HCT116 (cell line): ENCODE measurements at regions not wholly inside any gene's neighbourhood (a gene's known extent, or its start where the extent isn't known, plus 50 kb on each side); places are given as distances from the start of the nearest gene placed in this dataset.

Source experiments
- ATAC-seq: fragments of 200-7000 bp; cut with Tn5 transposase; 2 replicates; pipeline ENCODE4 v1.9.1; 2020; ENCODE audit warnings: mild to moderate bottlenecking, moderate library complexity
- BruUV-seq: library from RNA; stranded (reverse); fragments of 400-500 nt; replicated peaks from 2 replicates; lab custom pipeline; 2021; lab: Mats Ljungman, UMichigan
- CTCF ChIA-PET: fragments of 300-600 bp; sonication (Branson Sonifier 250); formaldehyde crosslinking; loops from one replicate; lab custom pipeline; 2021; ENCODE audit warnings: antibody characterized with exemption; lab: Charles Lee
- POLR2A ChIA-PET: fragments of 300-600, 350-600 bp; sonication (Branson Sonifier 250); formaldehyde crosslinking; loops from one replicate; lab custom pipeline; 2021; ENCODE audit warnings: antibody characterized with exemption; lab: Charles Lee
- RAD21 ChIA-PET, 2 experiments: fragments of 300-600 bp; sonication (Branson Sonifier 250); formaldehyde crosslinking; loops; one replicate each; lab custom pipeline; 2023; ENCODE audit warnings: low total read pairs in 2 of 2; ENCODE audit not compliant: uncharacterized antibody in 2 of 2, unreplicated experiment in 2 of 2, low non-redundant PET in 1 of 2; lab: Charles Lee
- DNase-seq: peaks from one replicate; pipeline ENCODE4 v3.0.0-alpha.2; 2010; ENCODE audit warnings: low read depth, low spot score
- H2AFZ ChIP-seq: fragments of 200-600 bp; shearing (Covaris generic), sonication (generic); 2 replicates; pipeline ENCODE4 v1.6.1; 2017; ENCODE audit warnings: low read depth, mixed run types, mixed read lengths, antibody characterized with exemption, low read length; ENCODE audit not compliant: poor library complexity, severe bottlenecking
- H3K27ac ChIP-seq: 2 replicates; pipeline ENCODE4 v1.5.1; 2012; ENCODE audit warnings: low read depth, low read length
- H3K27me3 ChIP-seq: fragments of 200-600 bp; sonication (generic); 2 replicates; pipeline ENCODE4 v1.6.1; 2016; ENCODE audit warnings: mixed run types, low read length, mixed read lengths; ENCODE audit not compliant: insufficient read depth
- H3K36me3 ChIP-seq, 2 experiments: fragments of 200-500 bp in 1 of 2; fragments of 200-600 bp in 1 of 2; sonication (Bioruptor generic) in 1 of 2; sonication (generic) in 1 of 2; 2 replicates each; pipeline versions ENCODE4 v1.5.1 to v1.6.1; 2014 to 2016; ENCODE audit warnings: low read length in 2 of 2, inconsistent platforms in 1 of 2, mixed read lengths in 1 of 2, mixed run types in 1 of 2; ENCODE audit not compliant: insufficient read depth in 2 of 2, control insufficient read depth in 1 of 2
- H3K4me1 ChIP-seq, 2 experiments: fragments of 200-600 bp in 1 of 2; sonication (generic) in 1 of 2; 2 replicates each; pipeline versions ENCODE4 v1.5.1 to v1.6.1; 2012 to 2017; ENCODE audit warnings: low read length in 2 of 2, inconsistent platforms in 1 of 2, mild to moderate bottlenecking in 1 of 2, mixed read lengths in 1 of 2, mixed run types in 1 of 2, moderate library complexity in 1 of 2; ENCODE audit not compliant: insufficient read depth in 2 of 2, control insufficient read depth in 1 of 2
- H3K4me2 ChIP-seq: fragments of 200-600 bp; sonication (generic); 2 replicates; pipeline ENCODE4 v1.6.1; 2017; ENCODE audit warnings: mixed run types, low read length, mixed read lengths
- H3K4me3 ChIP-seq, 2 experiments: fragments of 200-600 bp in 1 of 2; sonication (generic) in 1 of 2; replicated peaks in 1 of 2; 2 replicates each; pipeline ENCODE4 v1.5.1; 2011 to 2016; ENCODE audit warnings: low read length in 2 of 2, control low read depth in 1 of 2, low read depth in 1 of 2, mild to moderate bottlenecking in 1 of 2, mixed read lengths in 1 of 2, mixed run types in 1 of 2
- H3K79me2 ChIP-seq: fragments of 200-600 bp; sonication (generic); 2 replicates; pipeline ENCODE4 v1.6.1; 2017; ENCODE audit warnings: mild to moderate bottlenecking, mixed run types, low read length, moderate library complexity, mixed read lengths; ENCODE audit not compliant: insufficient read depth
- H3K9ac ChIP-seq: fragments of 200-600 bp; sonication (generic); 2 replicates; pipeline ENCODE4 v1.6.1; 2016; ENCODE audit warnings: low read length, mixed read lengths
- H3K9me2 ChIP-seq: fragments of 200-600 bp; sonication (generic), shearing (Covaris generic); 2 replicates; pipeline ENCODE4 v1.6.1; 2017; ENCODE audit warnings: mixed run types, mild to moderate bottlenecking, moderate library complexity; ENCODE audit not compliant: insufficient read depth
- H3K9me3 ChIP-seq, 2 experiments: fragments of 200-500 bp in 1 of 2; fragments of 200-600 bp in 1 of 2; sonication (Bioruptor generic) in 1 of 2; sonication (generic) in 1 of 2; 2 replicates each; pipeline ENCODE4 v1.6.1; 2014 to 2017; ENCODE audit warnings: low read length in 2 of 2, mixed read lengths in 2 of 2, inconsistent platforms in 1 of 2, low read depth in 1 of 2, mild to moderate bottlenecking in 1 of 2, mixed run types in 1 of 2, moderate library complexity in 1 of 2; ENCODE audit not compliant: control insufficient read depth in 1 of 2, insufficient read depth in 1 of 2
- H4K20me1 ChIP-seq: fragments of 200-600 bp; sonication (generic), shearing (Covaris generic); 2 replicates; pipeline ENCODE4 v1.6.1; 2017; ENCODE audit warnings: mixed run types, mild to moderate bottlenecking, moderate library complexity; ENCODE audit not compliant: insufficient read depth
- ELF1 ChIP-seq: IDR thresholded peaks from 2 replicates; pipeline ENCODE4 v1.6.1; 2012; ENCODE audit warnings: low read depth, borderline replicate concordance
- EZH2 ChIP-seq: fragments of 200-600 bp; sonication (generic); IDR thresholded peaks from 2 replicates; pipeline ENCODE4 v1.6.1; 2017; ENCODE audit warnings: antibody characterized with exemption, mixed run types
- FOSL1 ChIP-seq: IDR thresholded peaks from 2 replicates; pipeline ENCODE4 v1.6.1; 2012; ENCODE audit warnings: low read depth
- JUND ChIP-seq: IDR thresholded peaks from 2 replicates; pipeline ENCODE4 v1.6.1; 2012
- MAX ChIP-seq: IDR thresholded peaks from 2 replicates; pipeline ENCODE4 v1.6.1; 2012
- POLR2A ChIP-seq: IDR thresholded peaks from 2 replicates; pipeline ENCODE4 v1.7.0; 2011; ENCODE audit warnings: borderline replicate concordance; ENCODE audit not compliant: insufficient read depth, insufficient read length; ENCODE audit errors: extremely low read depth
- POLR2AphosphoS5 ChIP-seq: IDR thresholded peaks from 2 replicates; pipeline ENCODE4 v1.6.1; 2011; ENCODE audit warnings: mild to moderate bottlenecking, low read depth, low read length, moderate library complexity
- REST ChIP-seq: IDR thresholded peaks from 2 replicates; pipeline ENCODE4 v1.6.1; 2012; ENCODE audit warnings: low read depth
- SP1 ChIP-seq: IDR thresholded peaks from 2 replicates; pipeline ENCODE4 v1.6.1; 2012; ENCODE audit warnings: low read depth
- SRF ChIP-seq: IDR thresholded peaks from 2 replicates; pipeline ENCODE4 v1.6.1; 2012; ENCODE audit warnings: low read depth
- TCF7L2 ChIP-seq: IDR thresholded peaks from 2 replicates; pipeline ENCODE4 v1.7.0; 2011; ENCODE audit warnings: borderline replicate concordance, inconsistent platforms; ENCODE audit not compliant: insufficient read depth, insufficient read length; ENCODE audit errors: extremely low read depth
- YY1 ChIP-seq: IDR thresholded peaks from 2 replicates; pipeline ENCODE4 v1.6.1; 2011; ENCODE audit warnings: low read length, low read depth, moderate library complexity, mild to moderate bottlenecking; ENCODE audit not compliant: insufficient replicate concordance; ENCODE audit errors: extremely low read depth
- ZFX ChIP-seq: fragments of 450-650 bp; IDR thresholded peaks from 2 replicates; pipeline ENCODE4 v1.6.1; 2017
- ZNF274 ChIP-seq: fragments of 200-500 bp; sonication (Bioruptor generic); IDR thresholded peaks from 2 replicates; pipeline ENCODE4 v1.6.1; 2014; ENCODE audit warnings: mild to moderate bottlenecking, low read depth, low read length, inconsistent platforms
- intact Hi-C: fragments of 100-400 bp; cut with micrococcal nuclease; formaldehyde crosslinking; loops from 2 replicates; pipeline ENCODE4 v1.10.0; 2022
- TF ChIP-seq, protein P1 (sequence below): IDR thresholded peaks from 2 replicates; pipeline ENCODE4 v1.6.1; 2012

DNA sequence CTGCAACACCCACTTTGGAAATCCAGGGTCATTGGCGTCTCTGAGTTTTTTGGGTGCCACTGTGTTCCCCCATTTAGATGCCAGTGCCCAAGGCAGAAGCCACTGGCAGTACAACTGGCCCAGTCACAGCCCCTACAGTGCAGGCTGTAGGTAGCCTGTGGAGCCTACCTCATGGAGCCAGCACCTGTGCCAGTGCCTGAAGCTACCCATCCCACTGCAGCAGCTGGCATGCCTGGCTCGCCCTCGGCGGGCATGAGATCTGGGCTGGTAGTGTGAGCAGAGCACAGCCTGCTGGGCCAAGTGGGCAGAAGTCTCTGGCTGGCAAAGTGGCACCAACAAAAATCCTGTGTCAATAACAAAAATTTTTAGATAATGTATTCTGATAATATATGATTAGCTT lies 1111.4 kb upstream of the NXPH2 start (continued):
- TF ChIP-seq REST (no peak), MAX (no peak), ZNF274 (no peak), POLR2AphosphoS5 (no peak), TCF7L2 (no peak)

DNA sequence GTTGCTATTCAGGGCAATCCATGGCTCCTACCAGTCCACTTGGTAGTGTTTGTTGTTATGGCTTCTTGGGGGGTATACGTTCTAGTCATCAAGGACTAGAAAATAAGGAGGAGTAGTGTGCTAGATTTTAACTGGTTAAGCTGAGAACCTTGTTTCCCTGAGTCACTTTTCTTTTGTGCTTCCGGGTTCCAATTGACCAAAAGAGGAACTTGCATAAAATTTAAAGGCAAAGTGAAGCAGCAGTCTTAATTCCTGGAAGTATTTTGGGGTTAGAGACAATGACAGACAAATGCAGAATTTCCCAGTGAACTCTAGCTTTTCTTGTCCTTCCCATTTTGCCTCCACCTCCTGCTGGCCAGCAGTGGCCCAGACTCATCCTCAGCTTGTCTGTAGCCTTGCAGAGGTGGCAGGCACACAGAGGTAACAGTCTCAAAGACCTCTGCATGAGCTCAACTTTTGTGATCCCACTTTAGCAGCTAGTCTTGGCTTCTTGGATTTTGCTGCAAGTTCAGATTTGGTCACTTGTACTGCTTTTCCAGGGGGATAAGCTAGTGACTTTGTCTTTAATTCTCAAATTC lies 1105.8 kb upstream of the NXPH2 start:
- no TSS peak for BruUV-seq
- no peaks in the 10 kb centered on the region for H3K9me3 ChIP-seq
- no peak overlapping the region for H3K9ac ChIP-seq
- DNase-seq: no peak
- H3K36me3 ChIP-seq: no peaks in the 10 kb centered on the region
- H3K27me3 ChIP-seq: no peaks in the 10 kb centered on the region
- H3K4me1 ChIP-seq: no peaks in the 10 kb centered on the region
- ChIA-PET RAD21 (no interaction called here), POLR2A (no interaction called here), CTCF (no interaction called here)
- no peak overlapping the region for H3K27ac ChIP-seq
- ATAC-seq: no peak
- H3K4me3 ChIP-seq: no peak overlapping the region
- no peaks in the 10 kb centered on the region for H4K20me1 ChIP-seq
- H2AFZ ChIP-seq: no peak overlapping the region
- TF ChIP-seq JUND (no peak), SRF (no peak), ZFX (no peak), SP1 (no peak), YY1 (no peak), EZH2 (no peak), MAX (no peak), POLR2AphosphoS5 (no peak), POLR2A (no peak), FOSL1 (no peak), REST (no peak), ELF1 (no peak), TCF7L2 (no peak)
- TF ChIP-seq, protein P1, sequence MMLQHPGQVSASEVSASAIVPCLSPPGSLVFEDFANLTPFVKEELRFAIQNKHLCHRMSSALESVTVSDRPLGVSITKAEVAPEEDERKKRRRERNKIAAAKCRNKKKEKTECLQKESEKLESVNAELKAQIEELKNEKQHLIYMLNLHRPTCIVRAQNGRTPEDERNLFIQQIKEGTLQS: no peak
- H3K9me2 ChIP-seq: no peaks in the 10 kb centered on the region
- H3K79me2 ChIP-seq: no peaks in the 10 kb centered on the region
- intact Hi-C loops: no loop called here
- H3K4me2 ChIP-seq: no peak overlapping the region
